ENCODE measurements at regions not wholly inside any gene's neighbourhood (a gene's known extent, or its start where the extent isn't known, plus 50 kb on each side); places are given as distances from the start of the nearest gene placed in this dataset.
A peak's percentile ranks its signal among the peaks of the same experiment; 100 is the strongest.

DNA sequence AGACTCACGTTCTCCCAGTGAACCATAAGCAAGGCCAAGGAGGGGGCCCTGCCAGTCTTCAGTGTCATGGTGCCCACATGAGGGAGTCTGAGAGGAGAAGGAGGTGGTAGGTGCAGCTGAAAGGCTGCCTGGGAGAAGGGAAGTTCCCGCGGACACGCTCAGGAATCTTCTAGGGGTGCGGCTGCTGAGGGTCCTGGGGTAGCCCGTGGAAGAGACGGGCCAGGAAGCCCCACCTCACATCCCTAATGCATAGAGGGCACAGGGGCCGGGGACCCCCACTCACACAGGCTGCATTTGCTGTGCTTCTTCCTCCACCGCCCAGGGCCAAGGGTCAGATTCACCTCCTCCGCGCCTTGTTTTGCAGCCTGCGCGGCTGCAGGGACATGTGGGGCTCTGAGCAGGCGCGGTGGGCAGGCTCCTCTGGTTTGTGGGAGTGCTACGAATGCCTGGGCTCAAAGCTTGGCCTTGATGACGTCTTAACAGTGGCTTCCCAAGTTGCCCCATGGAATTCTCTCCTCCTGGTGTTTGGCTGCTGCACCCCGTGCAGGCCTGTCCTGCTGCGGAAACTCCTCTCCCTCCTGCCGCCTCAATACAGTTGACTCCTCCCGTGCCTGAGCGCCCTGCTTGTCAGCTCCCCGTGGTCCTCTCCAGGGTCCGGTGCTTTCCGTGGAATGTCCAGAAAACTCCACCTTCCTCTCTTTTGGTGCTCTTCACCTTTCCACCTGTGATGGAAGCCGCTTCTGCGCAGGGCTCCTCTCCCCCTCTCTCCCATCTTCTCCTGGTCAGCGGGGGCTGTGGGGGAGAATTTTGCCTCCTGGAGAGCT, 95.7 kb downstream of the VAPA start:
- DNase-seq = no peak

DNA sequence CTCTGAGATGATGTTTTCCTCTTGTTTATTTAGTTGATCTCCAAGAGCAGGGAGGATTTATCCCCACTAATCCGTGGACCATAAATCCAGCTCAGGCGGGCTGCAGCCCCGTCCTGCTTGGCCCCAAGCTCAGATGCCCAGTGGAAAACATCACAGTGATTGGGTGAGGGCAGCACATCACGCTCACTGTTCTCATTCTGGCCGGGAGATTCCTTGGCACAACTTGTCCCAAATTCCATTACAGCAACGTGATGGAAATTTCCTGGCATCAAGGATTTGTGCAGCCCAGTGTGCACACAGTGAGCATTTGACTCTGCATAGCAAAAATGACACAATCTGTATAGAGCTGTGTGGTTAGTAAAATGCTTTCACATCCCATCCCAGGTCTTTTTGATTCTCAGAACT, 96.8 kb downstream of the VAPA start:
- no peak for DNase-seq

DNA sequence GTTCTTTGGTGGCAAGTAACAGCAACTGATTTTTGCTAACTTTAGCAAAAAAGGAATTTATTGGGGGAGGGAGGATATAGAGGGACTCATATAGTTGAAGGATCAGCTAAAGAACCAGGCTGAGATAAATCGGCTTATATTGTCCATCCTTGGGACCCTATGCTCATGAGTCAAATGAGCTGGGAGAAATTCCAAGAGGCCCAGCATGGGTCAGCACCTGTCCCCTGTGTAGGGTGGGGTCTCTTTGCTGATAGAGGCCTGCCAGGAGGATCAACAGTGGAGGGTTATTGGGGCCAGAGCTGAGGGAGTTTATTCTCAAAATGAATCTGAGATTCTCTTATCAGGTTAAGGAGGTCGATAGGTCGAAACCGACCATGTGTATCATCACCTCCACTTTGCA, 97.2 kb downstream of the VAPA start:
- no peak for DNase-seq

DNA sequence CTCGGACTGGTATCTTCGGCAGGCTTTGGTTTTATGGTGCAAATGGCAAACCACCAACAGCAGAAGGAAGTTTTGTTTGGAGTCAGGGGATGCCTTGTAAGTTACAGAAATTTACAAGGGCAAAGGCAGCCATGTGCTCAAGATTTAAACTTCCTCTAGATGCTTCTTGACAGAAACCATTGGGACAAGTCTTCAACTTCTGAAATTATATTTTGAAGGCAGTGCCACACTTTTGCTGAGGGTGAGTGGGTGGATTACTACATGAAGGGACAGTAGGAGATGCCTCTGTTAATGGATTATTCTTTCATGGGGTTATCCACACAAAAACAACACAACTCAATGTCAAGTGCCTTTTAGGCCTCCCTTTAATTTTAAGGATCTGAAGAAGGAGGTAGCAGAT, 97.9 kb downstream of the VAPA start:
- no peak for DNase-seq

DNA sequence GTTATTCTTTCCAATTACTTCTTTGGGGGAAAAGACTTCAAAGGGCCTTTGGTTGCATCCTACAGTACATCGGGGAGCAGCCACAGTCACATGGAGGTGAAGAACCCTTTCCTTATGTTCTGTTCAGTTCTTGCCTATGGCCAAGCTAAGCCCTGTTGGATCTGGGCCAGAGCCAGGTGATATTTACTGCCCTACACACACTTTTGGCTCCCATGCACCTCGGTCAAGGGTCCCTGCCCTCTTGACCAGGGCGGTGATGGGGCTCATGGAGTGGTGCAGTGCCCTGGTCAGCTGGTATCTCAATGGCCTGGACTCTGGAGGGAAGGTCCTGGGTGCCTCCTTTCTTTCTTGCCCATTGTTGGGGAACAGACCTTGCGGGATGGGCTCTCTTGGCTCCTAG, 98.7 kb downstream of the VAPA start:
- no peak for DNase-seq

DNA sequence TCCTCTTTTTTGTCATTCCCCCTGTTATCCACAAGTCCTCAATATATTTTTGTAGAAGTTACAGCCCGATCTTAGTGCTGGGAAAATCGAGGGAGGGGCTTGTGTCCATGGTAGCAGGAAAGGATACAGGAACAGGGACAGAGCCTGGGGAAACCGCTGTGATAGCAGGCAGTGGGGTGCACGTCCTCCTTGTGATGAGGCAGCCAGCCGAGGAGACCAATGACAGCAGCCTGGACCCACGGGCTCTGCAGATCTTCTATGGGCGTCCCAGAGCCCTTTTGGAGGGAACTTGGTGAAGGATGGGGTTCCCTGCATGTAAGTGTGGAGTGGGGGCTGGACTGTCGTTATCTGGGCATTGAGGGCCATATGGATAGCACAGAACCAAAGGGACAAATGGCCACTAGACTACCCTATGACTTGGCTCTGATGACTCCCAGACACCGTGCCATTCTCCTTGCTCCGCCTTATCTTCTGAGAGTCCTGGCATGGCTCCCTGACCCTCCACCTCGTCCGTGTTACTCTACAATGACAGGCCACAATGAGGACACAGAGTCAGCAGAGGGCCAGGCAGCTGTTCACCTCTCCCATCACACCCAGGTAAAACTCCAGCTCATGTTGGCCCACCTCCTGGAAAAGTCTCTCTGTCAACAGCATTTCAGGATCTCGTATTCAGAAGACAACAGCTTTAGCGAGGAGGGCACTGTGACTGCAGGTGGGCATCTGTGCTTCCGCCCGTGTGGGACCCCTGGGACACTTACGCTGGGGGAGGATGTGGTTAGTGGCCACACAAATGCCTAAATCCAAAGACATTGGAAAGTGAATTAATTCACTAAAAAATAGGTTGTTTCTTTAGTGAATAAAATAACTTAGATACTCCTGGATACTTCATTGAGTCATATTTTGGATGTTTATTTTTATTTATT, 100.1 kb downstream of the VAPA start:
- no peak for DNase-seq

DNA sequence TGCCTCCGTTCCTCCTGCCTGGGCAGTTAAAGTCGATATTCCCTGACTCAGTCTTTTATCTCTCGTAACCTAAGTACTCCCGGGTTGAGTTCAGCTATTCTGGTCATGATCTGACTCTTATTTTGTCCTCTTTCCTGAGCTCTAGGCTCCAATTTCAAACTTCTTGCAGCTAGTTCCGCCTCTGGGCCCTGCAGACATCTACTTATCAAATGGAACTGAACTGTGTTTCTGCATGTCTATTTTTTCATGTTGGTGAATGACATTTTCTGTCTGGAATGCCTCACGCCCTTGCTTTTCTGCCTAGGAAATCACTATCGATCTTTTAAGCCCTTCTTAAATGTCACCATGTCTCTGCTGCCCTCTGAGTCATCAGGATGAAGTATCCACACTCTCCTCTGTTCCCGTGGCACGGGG, 101.5 kb downstream of the VAPA start:
- no peak for DNase-seq

DNA sequence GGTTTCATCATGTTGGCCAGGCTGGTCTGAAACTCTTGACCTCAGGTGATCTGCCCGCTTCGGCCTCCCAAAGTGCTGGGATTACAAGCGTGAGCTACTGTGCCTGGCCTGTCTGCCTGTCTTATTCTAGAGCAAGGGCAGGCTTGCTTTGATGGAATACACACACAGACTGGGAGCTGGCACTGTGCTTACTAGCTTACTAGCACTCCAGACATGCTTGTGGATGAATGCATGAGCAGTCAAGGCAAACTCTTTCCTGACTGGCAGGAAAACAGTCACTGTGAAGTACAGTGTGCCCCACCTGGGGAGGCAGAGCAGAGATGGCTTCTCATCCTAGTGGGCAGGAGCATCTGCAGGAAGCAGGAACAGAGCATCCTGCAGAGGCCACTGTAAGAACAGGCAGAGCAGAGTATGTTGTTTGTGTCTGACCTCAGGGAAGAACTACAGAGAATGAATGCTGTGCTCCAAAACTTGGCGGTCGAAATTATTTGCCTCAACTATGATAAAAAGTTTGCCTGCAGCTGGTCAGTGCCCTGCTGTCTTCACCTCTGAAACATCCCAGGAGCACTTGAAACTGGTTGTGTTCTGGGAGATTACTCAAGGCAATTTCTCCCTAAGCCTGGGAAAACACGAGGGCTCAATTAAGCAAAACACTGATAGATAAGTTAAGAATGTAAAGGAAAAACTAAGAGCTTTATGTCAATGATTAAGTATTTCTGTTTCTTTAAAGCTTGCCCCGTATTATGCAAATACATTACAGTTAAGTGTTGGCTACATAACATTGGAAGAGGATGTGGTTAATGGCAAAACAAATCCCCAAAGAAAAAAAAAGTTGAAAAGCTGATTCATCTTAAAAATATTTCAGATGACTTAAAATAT, 102.4 kb downstream of the VAPA start:
- no peak for DNase-seq

DNA sequence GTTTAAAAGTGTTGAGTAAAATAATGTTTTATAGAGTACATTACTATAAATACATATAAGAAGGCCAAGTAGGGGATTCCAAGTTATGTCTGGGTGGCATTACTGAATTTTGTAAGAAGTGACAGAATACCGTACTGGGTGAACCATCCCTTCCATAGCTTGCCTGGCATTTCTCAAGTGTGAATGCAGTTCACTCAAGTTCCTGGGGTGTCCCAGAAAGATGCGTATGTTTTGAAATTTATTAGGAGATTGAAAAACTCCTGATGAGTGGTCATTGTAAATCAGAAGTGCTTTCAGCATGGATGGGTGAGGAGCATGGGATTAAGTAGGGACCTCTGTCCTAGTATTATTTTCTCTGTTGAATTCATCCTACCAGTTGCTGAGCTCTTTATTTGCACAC, 103.2 kb downstream of the VAPA start:
- no peak for DNase-seq

DNA sequence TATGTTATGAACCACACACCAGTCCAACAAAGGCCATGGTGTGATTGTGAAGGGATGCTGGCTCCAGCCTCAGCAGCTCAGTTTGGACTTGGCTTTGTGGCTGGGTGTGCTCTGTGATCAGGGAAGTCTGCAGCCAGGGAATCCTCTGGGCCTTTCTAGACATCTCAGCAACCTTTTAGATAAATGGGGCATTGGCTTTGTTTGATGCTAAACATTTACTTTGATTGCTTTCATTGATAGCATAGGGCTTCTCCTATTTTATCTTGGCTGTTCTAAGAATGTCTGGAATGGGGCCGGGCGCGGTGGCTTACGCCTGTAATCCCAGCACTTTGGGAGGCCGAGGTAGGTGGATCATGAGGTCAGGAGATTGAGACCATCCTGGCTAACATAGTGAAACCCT, 104.5 kb downstream of the VAPA start:
- no peak for DNase-seq

DNA sequence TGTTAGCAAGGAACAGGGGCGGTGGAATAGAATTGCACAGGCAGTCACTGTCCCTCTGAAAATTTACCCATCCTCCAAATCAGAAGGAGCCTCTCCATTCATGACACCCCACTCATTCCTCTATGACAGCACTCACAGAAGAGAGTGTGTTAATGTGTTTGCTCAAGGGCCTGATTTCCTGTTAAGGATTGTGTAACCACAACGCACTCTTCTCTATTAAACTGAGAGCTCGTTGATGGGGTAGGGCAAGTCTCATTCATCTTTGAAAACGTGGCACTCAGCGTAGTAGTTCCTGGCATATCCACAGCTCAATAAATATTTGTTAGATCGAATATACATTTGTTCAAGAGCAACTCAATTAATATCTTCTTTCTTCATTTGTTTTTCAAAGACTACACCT, 106.4 kb downstream of the VAPA start:
- DNase-seq = peak; percentile 95

DNA sequence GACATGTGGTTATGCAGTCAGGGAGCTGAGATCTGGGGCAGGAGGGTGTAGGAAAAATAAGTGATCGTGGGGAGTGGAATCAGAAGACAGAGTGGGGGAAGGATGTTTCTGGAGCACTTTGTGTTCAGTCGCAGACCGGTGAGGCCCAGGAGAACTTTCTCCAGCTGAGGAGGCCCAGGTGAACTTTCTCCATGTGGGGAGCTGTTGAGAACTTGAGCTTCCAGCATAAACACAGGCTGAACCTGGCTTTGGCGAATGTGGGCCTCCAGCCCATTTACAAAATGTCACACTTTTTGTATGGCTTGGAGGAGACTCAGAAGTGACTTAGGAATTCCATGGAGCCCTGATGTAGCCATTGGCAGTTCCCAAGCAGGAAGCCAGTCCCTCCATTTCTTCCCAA, 108.5 kb downstream of the VAPA start:
- DNase-seq = no peak

DNA sequence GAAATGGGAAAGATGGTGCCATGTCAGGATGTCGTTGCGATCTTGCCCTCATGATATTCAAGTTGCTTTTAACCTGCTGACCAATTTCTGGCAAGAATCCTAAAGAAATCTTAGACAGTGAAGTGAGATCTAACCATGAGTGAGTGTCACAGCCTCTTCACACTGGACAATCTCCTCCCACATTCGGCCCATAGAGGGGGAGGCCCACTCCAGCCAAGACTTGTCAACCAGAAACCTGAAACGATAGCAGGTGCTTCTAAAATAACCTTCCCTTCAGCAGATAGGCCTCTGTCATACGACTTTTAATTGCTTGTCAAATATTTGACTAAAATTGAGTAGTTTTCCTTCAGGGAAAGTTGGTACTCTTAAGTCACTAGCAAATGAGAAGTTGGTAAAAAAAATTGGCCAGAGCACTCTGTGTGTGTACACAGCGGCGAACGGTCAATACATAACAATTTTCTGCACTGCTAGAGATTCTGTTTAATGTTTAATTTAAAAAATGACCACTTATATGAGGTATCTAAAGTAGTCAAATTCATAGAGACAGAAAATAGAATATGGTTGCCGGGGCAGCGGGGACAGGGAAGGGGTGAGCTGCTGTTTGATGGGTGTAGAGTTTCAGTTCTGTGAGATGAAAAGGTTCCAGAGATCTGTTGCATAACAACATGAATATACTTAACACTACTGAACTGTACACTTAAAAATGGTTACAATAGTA, 110.2 kb downstream of the VAPA start:
- DNase-seq = peak; percentile 43

DNA sequence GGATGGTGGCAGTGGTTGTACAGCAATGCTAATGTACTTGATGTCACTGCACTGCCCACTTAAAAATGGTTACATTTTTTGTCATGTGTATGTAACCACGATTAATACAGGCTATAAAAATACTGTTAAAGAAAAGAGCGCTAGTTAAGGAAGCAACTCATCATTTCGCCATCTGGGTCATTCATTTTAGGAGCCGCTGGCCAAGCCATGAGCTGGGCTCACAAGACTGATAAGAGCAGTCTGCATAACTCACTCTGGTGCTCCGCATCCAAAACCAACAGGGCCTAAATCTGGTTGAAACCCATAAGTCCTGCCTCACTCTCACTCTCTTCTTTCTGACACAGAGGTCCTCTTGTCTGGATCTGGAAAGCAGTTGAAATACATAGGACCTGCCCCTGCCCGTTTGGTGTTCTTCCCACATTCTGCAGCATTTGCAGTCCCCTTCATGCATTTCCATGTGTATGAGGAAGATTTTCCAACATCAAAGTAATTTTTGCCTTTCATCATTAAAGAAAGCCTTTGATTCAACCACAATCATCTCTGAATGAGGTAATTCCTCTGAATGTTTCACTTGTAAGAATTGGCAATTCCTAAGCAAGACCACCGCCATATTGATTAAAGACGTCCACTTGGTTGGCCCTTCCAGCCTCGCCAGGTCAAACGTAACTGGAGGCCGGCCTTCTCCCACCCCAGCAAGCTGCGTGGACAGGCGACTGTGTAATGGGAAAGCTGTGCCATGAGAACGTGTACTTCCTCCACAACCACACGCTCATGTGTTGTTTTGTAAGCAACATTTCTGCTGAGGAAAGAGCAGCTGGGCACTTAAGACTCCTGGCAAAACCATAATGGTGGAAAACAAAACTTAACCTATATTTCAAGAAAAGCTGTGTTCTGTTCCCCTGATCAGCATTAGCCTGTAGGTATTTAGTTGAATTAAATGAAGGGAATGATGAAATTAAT, 112.2 kb downstream of the VAPA start:
- no peak for DNase-seq

DNA sequence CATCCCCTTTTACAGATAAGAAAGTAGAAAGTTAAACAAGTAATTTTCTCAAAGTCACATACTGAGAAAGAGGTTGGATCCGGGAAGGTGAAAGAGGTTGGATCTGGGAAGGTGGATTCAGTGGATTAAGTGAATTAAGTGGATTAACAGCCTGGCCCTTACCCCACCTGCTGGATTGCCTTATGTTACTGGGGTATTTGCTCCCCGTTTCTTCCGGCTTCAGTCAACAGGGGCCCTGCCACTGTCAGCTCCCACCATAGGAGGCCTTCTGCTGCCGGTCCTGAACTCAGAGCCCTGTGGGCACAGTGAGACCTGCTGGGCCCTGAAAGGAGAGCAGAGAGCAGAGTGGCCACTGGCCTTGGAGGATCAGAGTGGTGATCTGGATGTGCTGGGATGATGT, 113.2 kb downstream of the VAPA start:
- DNase-seq = no peak

DNA sequence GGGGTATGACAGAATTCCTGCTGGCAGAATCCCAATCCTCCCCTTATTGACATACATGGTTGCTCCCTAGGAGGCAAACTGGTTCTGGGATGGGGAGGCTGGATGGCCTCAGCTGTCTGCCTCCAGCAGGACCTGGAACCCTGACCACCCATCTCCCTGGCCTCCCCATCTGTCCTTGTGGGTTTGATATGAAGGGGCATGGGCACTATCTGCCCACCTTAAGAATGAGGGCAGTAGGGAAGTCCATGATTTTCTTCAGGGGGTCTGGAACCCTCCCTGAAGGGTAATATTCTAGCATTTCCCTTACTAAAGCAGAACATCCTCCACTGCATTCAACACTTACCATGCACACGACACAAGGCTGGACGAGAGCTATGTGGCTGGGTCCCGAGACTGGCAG, 113.6 kb downstream of the VAPA start:
- no peak for DNase-seq

DNA sequence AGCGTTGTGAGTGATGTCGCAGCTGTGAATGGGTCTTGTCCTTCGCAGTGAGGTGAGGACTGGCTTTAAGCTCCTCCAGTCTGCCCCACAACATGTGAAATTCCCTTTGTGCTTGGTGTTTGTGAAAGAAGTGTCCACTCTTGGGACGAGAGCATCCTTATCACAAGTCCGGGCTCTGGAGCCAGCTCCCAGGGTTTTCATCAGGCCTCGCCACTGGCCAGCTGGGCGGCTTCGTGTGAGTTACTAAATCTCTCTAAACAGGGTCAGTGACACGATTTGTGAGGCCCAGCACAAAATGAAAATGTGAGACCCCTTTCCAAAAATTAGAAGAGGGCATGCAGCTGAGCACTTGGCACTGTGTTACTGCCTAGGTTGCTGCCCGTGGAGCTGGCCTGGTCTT, 115.9 kb downstream of the VAPA start:
- no peak for DNase-seq

DNA sequence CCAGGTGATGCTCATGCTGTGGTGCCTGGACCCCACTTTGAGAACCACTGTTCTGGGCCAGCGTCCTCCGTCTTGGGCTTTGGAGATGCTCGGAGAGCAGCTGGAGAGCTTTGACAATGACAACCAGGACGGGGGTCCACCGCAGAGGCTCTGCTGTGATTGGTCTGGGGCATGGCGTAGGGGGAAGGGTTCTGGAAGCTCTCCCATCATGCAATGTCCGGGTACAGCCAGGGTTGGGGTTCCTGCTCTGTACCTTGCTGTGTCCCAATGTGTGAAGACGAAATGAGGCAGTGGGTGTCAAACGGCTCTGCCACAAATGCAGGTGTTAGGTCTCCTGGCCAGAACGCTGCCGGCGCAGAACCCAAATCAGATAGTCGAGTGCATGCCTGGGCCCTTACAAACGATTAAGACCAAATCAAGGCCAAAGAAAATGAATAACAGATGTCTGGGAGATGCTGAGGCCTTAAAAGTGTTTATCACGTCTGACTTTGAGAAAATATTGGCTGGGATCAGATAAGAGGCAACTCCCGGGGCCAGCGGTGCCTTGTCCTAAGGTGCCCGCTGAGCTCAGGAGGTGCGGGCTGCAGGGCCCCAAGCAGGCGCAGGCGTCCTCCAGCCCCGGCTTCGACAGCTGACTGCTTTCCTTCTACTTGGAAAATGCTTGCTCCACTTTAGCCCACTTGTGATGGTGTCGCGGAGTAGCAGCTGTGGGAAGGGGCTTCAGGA, 117.2 kb downstream of the VAPA start:
- DNase-seq = no peak

DNA sequence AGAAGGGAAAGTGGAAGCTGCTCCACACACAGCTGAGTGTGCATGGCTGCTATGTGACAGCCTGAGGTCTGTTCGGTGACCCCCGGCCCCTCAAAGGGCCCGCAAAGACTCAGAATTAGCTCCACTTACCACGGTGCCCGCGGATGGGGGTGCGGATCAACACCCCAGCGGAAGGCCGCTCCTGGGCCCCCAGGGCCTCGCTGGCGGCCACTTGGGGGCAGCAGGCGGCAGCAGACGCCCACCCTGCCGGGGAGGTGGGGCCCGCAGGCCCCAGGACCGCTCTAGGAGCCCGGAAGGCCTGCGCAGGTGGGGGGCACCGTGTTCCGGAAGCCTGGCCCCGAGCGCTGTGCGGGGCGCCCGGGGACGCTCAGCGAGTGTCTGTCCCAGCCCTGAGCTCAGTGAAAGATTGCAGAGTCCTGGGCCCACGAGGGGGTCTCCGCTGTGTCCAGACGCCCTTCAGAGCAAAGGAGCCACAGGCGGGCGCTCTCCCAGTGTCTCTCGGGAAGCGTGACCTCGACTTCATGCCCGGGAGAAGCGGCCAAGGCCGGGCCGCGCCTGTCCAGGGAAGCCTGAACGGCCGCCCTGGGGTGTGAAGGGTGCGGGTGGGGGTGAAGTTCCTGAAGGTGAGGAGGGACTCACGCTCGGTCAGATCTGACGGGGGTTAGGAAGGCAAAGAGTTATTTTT, 118.7 kb downstream of the VAPA start:
- DNase-seq = no peak

DNA sequence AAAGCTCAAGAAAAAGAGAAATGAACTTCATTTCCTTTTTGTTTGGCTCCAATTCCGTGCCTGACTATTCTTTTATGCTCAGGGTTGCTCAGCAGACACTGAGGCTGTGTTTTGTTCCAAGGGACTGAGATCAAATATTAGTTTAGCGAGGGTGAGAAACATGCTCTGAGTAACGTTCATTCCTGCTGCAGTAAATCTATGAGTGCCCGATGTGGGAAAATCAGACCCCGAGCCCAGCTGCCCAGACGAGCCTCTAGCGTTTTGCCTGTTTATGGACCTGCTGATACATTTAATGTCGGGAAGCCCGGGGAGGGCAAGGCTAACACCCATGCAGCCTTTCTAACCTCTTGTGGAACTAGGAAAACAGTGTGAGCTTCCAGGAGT, 119.2 kb downstream of the VAPA start:
- DNase-seq = no peak

All from NCI-H187 treated with DMSO at 0.1 percent for 48 hours (cell line).